Erythroblast (primary cell): ENCODE measurements at regions not wholly inside any gene's neighbourhood (a gene's known extent, or its start where the extent isn't known, plus 50 kb on each side); places are given as distances from the start of the nearest gene placed in this dataset.

Experiments used
- DNase-seq, 2 experiments: peaks; one replicate each; lab custom pipeline; 2025; lab: John Stamatoyannopoulos, UW
- GATA1 ChIP-seq: IDR thresholded peaks from 2 replicates; pipeline ENCODE4 v1.6.1; 2011; ENCODE audit warnings: low read depth, mild to moderate bottlenecking, control low read depth, low read length, moderate library complexity
- POLR2A ChIP-seq: IDR thresholded peaks from 2 replicates; pipeline ENCODE4 v1.6.1; 2011; ENCODE audit warnings: mild to moderate bottlenecking, low read length

GRCh38 chr1:5597991-5598823 is 394.0 kb downstream of the NPHP4 start:
- DNase-seq, result no peak
- TF ChIP-seq GATA1 (no peak), POLR2A (no peak)

GRCh38 chr1:5597171-5597850 is 394.9 kb downstream of the NPHP4 start:
- no peak for DNase-seq
- TF ChIP-seq GATA1 (no peak), POLR2A (no peak)

- DNase-seq, result no peak
- TF ChIP-seq GATA1 (no peak), POLR2A (no peak)
Observed at GRCh38 chr1:5596651-5597050, 395.6 kb downstream of the NPHP4 start.

- DNase-seq, result no peak
- TF ChIP-seq POLR2A (no peak), GATA1 (no peak)
Observed at GRCh38 chr1:5595531-5596170, 396.6 kb downstream of the NPHP4 start.

- no peak for DNase-seq
- TF ChIP-seq POLR2A (no peak), GATA1 (no peak)
Observed at GRCh38 chr1:5594056-5594956, 397.9 kb downstream of the NPHP4 start.

- DNase-seq, result no peak
- no peak for TF ChIP-seq GATA1
- TF ChIP-seq POLR2A, result no peak
Observed at GRCh38 chr1:5590717-5591116, 401.5 kb downstream of the NPHP4 start.

- DNase-seq, result no peak
- no peak for TF ChIP-seq GATA1
- TF ChIP-seq POLR2A, result no peak
Observed at GRCh38 chr1:5586629-5587028, 405.6 kb downstream of the NPHP4 start.

GRCh38 chr1:5585256-5585655 is 407.0 kb downstream of the NPHP4 start:
- DNase-seq, result no peak
- TF ChIP-seq POLR2A (no peak), GATA1 (no peak)

- no peak for DNase-seq
- TF ChIP-seq GATA1, result no peak
- no peak for TF ChIP-seq POLR2A
Observed at GRCh38 chr1:5580926-5581325, 411.3 kb downstream of the NPHP4 start.

GRCh38 chr1:5579966-5580365 is 412.3 kb downstream of the NPHP4 start:
- TF ChIP-seq GATA1, result no peak
- no peak for TF ChIP-seq POLR2A
- no peak for DNase-seq

GRCh38 chr1:5578690-5579089 is 413.5 kb downstream of the NPHP4 start:
- TF ChIP-seq GATA1, result no peak
- no peak for TF ChIP-seq POLR2A
- no peak for DNase-seq

GRCh38 chr1:5577255-5578040 is 414.8 kb downstream of the NPHP4 start:
- DNase-seq, result no peak
- TF ChIP-seq GATA1 (no peak), POLR2A (no peak)
